SKM-1 treated with dmso at 0.1 percent for 144 hours (cell line): ENCODE measurements at regions not wholly inside any gene's neighbourhood (a gene's known extent, or its start where the extent isn't known, plus 50 kb on each side); places are given as distances from the start of the nearest gene placed in this dataset.

Source experiments
- DNase-seq: peaks from one replicate; lab custom pipeline; 2025; ENCODE audit not compliant: unreplicated experiment; lab: John Stamatoyannopoulos, UW

DNA sequence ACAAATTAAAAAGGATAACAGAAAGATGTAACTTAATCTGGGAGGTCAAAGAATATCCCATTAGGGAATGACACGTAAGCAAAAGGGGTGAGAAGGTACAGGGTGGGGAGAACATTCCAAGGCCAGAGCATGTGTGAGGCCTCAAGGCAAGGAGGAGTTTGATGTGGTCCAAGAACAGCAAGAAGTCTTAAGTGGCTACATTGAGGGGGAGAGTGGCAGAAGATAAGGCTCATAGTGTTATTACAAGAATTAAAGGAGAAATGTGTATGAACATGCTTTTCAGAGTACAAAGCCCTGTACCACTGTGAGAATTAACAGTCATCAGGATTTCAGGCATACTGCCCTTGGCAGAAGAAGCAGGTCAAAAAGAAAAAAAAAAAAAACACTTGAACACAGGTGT, 174.4 kb upstream of the ERBB4 start:
- DNase-seq: no peak

DNA sequence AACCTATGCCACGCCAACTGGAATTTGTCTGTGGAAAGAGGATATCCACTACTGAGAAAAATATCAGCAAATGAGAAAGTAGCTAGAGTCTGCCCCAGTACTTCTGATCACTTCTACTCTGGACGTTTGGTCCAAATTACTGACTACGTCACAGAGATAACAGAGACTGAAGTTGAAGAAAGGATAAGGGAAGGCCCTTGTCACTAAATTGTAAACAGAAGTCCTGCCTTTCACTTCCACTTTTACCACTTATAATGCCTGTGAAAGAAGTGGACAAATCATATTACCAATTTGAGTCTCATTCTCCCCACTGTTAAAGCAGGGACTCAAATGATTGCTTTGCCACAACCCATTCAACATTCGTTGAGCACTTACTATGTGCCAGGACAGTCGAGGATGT, 173.9 kb upstream of the ERBB4 start:
- no peak for DNase-seq

DNA sequence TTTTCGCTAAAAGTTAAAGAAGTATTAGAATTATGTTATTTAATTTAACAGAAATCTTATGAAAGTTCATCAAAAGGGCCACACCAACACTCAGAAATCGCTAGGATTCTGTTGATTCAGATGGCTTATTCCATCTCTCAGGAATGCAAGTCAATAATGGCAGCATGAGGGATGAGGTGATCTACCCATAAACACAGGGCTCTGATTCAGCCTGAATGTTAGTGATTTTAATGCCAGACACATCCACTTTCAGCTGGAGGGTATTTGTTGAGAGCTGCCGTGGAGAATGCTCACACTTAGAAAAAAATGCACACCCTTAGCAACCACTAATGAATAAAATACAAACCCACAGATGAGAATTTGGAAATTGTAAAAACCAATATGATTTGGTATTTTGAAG, 173.3 kb upstream of the ERBB4 start:
- DNase-seq: no peak

DNA sequence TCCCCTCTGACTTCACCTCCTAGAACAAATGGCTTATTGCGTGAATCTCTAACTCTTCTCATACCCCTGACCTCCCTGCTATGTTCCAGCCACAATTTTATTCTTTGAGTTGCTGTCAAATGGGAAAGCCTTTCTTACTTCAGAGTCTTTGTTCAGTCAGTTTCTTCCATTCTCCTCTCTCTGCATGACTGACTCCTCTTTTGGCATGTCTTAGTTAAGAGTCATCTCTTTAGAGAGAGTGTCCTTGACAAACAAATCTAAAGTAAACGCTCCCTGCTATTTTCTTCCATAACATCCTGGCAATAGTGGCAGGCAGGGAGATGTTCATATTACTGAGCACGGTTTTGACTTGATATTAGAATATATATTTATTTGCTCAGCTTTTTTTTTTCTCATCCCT, 170.7 kb upstream of the ERBB4 start:
- DNase-seq: no peak

DNA sequence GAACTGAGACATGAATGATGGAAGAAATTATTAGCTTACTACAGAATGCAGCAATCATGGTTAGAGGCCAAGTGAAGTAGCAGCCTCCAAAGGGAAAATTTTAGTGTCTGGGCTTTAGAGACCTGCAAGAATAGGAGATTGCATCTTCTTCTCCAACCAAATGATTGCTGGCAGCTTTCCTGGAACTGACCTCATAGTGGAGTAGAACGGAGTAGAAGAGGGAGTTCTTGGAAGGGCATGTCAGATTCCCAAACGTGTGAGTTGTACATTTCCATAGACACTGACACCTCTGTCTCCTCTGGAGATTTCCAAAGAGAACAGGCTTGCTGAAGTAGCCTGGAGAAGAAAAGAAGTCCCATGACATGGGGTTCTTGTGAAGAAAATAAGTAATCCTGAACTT, 169.8 kb upstream of the ERBB4 start:
- no peak for DNase-seq

DNA sequence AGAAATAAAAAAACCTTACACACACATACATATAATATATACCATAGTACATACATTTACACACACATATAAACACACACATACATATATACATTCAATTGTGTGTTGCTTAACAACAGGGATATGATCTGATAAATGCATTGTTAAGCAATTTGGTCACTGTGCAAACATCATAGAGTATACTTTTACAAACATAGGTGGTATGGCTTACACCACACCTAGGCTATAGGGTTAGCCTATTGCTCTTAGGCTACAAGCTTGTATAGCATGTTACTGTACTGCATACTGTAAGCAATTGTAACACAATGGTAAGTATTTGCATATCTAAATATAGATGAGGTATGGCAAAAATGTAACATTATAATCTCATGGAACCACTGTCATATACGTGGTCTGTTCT, 156.8 kb upstream of the ERBB4 start:
- DNase-seq: no peak

DNA sequence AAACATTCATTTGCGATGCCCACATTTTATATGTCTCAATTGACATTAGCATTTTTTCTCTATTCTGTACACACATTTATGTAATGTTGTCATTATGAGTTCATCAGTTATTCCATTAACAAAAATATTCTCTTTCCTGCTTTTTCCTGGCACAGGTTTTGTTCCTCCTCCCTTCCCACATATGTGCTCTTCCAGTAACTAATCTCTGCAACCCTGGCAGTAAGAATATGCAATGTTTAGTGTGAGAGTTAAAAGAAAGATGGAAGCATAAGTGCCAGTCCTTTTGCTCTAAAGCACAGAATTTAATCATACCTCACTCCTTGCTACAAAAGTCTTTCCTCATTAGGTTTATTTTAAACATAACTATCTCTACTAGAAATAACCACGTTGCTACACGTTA, 155.8 kb upstream of the ERBB4 start:
- no peak for DNase-seq

DNA sequence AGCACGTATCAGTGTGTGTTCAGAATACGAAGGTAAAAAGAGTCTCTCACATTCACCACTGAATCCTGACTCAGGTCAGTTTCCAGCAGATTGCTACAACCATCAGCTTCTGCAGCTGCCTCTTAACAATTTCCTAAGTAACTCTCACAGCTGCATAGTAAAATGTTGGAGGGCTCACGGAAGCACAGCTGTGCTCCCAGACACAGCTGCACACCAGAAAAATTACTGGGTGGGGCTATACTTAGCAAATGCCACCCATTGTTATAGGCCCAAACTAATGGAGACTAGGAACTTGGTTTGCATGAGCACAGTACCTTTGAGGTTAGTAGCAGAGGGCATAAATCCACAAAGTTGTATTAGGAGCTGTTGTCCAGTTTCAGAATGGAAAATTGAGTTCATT, 153.9 kb upstream of the ERBB4 start:
- no peak for DNase-seq

DNA sequence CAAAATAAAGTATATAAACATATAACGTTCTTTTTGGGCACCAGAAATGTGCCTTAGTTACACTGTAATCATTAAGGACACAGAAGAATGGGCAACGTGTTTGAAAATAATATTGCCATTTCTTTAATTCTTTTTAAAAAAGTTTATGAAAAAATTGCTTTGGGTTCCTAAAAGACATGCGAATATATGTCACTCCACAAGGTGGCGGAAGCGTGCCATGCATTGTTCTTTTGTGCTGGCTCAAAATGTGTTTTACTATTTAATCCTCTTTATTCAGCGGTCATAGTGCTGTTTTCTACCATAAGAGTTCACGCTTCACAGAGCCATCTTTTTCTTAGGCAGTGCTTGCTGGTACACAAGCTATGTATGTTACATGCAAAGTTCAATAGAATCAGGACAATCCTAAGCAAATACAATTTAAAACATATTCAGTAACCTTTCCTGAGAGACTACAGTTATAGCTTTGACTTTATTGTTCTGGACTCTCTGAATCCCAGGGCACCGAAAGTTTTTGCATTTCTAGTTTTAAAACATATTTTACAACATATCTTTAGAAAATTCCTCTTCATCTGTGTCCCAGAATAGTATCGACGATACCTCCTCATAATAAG, 147.8 kb upstream of the ERBB4 start:
- peak; percentile 34 for DNase-seq

DNA sequence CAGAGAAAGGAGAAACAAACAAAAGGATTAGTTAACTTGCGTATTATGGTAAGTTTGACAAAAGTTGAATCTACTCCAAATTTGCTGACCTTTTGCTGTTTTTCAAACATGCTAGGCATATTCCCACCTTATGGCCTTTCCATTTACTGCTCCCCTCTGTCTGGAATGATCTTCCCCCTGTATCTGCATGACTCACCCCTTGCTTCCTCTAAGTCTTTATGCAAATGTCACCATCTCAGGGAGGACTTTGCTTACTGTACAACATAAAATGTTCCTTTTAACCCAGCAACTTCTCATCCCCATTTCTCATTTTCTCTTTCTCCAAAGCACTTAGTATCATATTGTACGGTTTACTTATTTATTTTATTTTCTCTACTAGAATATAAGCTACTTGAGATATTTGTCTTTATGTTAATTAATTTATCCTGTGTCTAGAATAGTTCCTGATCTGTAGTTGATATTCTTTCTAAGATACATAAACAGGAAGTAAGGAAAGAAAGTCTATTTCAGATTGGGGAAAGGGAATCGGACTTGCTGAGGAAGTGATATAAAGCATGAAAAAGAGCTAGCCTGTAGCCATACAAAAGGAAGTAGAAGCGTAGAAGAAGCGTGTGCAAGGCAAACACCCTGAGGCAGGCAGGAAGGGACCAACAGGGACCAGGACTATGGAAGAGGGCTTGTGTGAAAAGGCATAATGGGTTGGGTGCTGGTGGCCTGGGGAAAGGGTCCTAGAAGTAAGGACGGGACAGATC, 144.9 kb upstream of the ERBB4 start:
- DNase-seq: no peak

DNA sequence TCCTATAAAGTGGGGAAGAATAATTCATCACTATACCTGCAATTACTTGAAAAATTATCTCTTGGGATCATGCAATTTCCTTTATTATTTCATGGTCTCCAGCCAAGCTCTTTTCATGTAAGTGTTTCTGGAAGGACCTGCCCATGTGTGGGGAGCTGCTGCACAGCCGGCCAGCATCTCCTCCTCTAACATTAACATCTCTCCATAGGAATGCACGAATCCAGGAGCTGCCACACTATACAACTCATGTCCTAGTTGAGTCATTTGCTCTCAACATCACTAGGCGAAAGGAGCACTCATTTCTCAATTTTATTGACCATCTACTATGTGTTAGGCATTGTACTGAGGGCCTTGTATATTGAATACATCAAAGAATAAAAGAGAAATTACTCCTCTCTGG, 144.3 kb upstream of the ERBB4 start:
- DNase-seq: no peak

DNA sequence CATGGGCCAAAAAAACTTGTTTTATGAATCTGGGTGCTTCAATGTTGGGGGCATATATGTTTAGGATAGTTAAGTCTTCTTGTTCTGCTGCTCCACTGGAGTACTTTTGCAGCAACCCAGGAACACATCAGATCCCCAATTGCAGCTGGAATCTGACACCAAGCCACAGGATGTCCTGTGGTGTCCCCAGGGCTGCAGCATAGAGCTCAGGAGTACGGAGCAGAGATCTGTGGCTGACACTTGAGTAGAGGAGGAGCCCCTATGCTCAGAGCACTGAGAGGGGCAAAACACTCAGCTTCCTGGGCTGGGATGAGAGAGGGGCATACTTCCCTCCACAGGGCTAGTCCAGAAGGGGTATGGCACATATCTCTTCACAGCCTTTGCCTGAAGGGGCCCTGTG, 138.9 kb upstream of the ERBB4 start:
- no peak for DNase-seq

DNA sequence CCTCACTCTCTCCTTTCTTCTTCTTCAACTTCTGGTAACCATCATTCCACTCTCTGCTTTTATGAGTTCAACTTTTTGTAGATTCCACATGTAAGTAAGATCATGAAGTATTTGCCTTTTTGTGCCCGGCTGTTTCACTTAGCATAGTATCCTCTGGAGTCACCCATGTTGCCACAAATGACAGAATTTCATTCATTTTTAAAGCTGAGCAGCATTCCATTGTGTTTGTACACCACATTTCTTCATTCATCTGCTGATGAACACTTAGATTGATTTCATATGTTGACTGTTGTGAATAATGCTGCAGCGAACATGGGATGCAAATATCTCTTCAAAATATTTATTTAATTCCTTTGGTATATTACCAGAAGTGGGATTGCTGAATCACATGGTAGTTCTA, 133.6 kb upstream of the ERBB4 start:
- no peak for DNase-seq

DNA sequence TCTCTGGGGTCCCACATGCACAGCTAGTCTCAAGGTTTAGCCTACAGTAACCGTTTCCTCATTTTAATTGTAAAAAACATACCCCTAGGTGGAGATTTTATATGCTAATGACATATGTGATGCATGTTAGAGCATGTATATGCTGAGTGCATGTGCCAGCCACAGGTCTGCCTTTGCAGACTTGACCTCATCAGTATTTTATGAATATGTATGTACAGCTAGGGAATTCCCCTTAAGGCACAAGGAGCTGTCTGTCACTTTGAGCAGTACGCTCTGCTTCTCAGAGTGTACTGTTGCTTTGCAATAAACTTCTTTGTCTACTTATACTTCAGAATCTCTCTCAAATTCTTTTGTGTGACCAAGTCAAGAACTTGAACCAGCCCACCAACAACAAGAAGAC, 131.2 kb upstream of the ERBB4 start:
- DNase-seq: no peak

DNA sequence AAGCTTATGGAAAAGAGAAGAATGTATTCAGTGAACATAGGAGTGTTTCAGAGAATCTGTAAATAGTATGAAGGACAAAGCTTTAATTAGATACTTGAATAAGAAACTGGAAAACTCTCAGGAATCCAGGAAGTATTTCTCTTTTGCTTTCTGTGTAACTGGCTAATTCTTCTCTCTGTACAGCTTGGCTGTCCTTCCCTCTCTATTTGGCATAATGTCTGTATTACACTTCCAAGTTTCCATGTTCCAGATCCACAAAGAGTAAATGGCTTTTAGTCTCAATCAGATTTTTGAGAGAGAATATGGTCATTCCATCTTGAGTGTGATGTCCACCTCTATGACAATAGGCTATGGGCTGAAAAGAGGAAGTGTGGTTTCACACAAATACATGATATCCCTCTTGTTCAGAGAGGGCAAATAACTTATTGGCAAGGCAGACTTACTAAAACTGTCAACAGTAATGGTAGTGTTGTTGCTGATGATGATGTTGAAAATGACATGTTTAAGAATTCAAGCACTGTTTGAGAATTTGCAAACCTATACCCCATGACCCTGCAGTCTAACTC, 129.2 kb upstream of the ERBB4 start:
- no peak for DNase-seq

DNA sequence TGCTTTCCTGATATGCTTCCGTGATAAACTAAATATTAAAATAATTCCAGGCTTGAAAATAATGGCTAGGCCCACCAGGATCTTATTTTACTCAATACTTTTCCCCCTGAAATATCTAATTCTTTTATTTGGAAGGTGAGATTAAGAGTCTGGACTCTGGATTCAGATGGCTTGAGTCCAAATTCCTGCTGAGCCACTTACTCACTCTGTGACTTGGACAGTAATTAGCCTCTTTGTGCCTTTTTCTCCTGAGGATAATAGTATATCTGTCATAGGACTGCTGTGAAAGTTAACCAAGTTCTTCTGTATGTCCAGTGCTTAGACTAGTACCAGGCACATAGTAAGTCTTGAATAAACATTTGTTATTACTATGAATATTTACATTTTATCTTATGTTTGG, 127.3 kb upstream of the ERBB4 start:
- DNase-seq: no peak

DNA sequence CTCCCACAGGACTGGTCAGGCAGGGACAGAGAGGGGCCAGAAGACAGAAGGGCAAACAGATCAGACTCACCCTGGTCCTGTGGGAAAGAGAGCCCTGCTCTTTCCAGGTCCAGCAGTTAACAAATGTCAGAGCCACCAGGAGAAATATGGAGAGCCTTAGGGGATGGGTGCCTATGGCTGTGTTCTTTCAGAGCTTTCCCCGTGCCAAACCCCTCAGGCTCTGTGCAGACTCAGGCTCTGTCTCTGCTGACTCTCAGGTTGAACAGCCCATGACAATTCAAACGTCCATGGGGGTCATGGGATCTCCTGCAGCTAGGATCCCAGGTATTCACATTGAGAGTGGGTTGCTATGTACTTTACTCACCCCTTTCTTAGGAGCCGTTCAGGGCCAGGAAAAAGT, 120.8 kb upstream of the ERBB4 start:
- DNase-seq: no peak

DNA sequence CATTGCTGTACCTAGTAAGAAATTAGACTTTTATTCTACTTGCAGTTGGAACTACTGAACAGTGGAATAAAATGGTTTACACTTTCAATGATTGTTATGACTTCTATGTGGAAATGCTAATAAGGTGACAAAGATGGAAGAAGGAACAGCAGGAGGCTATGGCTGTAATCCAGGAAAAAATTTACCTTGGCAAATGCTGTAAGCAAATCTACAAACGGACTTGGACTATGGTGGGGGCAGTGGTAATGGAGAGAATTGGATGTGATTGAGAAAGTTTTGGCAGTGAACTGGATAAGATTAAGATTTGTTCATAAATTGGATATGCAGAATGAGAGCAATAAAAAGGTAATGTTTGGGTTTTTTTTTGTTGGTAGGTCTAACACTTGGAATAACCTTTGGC, 111.0 kb upstream of the ERBB4 start:
- no peak for DNase-seq

DNA sequence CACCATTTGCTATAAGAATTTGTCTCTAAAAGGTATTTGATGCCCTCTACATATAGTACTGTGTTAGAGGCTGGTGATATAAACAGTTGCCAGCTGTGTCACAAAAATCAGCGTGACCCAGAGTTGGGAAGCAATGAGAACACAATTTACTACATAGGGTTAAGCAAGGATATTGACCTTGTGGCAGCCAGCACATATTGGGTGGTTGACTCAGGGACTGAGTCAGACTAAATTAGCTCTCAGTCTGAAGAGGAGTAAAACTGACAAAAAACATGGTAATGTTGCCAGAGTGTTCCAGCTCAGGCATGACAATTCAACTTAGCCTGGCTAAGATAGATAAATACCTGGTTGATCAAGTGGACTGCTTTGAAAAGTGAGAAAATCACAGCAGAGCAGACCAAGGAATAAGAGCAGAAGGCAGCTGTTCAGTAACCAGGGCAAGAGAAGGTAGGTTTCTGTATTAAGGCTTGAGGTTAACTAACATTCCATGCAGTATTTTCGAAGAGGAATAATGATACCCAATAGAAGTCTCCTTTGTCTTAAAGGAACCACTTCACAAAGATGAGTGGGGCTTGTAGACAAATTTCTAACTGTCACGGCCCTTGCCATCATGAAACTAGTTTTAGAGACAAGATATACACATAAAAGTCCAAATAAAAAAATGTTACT, 108.2 kb upstream of the ERBB4 start:
- no peak for DNase-seq

DNA sequence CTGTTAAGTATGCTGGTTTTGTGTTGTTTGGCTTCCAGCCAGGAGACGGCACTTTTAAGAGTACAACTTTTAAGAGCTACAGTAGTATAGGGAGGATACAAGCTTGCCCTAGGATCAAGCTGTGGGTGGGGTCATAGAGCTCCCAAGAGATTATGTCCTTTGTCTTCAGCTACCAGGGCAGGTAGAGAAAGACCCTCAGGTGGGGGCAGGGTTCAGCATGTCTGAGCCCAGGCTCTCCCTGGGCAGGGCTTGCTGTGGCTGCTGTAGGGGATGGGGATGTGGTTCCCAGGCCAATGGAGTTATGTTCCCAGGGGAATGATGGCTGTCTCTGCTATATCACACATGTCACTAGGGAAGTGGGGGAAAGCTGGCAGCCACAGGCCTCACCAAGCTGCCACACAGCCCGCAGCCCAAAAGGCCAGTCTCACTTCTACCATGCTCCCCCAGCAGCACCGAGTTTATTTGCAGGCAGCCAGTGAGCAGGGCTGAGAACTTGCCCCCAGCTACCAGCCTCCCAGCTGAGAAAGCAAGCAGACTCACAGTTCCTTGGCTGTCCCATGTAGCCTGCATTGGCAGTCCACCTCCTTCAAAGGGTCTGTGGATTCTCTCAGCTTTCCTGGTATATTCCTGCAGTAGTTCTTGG, 105.7 kb upstream of the ERBB4 start:
- DNase-seq: no peak

DNA sequence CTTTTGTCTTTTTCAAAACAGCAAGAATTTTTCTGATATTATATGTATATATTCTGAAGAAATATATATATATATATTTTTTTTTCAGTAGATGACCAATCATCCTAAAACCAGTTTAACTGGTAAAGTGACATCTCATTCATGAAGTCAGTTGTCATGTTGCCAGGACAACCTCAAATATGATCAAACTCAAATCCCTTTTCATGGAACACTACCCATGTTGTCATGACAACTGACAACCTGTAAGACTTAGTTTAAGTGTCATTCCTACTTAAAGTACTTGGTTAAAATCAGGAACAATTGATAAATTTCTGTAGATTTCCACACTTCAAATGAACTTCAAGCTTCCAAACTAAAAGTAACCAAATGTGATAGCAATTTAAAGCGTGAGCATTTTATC, 101.8 kb upstream of the ERBB4 start:
- no peak for DNase-seq

DNA sequence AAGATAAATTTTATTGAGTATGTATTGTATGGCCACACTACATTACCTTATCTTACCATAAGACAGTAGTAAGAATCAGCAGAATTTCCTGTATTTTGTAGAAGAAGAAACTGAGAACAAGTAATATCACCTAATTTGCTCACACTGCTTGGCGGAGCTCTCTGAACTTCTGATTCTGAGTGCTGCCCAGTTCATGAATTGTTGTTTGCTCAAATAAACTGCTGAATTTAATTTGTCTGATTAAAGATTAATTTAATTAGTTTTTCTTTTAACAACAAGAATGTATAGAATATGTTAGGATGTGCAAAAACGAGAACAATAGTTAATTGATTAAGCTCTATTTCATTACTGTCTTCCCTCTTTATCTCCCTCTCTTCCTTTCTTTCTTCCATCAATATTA, 100.1 kb upstream of the ERBB4 start:
- no peak for DNase-seq
